HEK293 (cell line): ENCODE measurements at regions not wholly inside any gene's neighbourhood (a gene's known extent, or its start where the extent isn't known, plus 50 kb on each side); places are given as distances from the start of the nearest gene placed in this dataset.
A peak's percentile ranks its signal among the peaks of the same experiment; 100 is the strongest.

ENCODE experiments used
- CTCF ChIA-PET: fragments of 350-600 bp; formaldehyde crosslinking; extraction: SDS; loops from one replicate; lab custom pipeline; 2021; ENCODE audit warnings: antibody characterized with exemption; lab: Yijun Ruan, JAX
- POLR2A ChIA-PET: fragments of 300-600 bp; formaldehyde crosslinking; extraction: SDS; loops from one replicate; lab custom pipeline; 2020; ENCODE audit warnings: antibody characterized with exemption, inconsistent platforms; lab: Yijun Ruan, JAX
- H3K27ac ChIP-seq: fragments of 200-500 bp; sonication (Bioruptor generic); 2 replicates; pipeline ENCODE4 v1.5.1; 2014; ENCODE audit warnings: low read depth, low read length, control low read depth, inconsistent platforms; ENCODE audit errors: extremely low read depth
- H3K36me3 ChIP-seq, 2 experiments: fragments of 200-500 bp in 1 of 2; sonication (Bioruptor generic) in 1 of 2; 1 replicate in 1 of 2; 2 replicates in 1 of 2; pipeline ENCODE4 v1.5.1; 2014 to 2017; ENCODE audit warnings: inconsistent platforms in 2 of 2, low read length in 2 of 2; ENCODE audit not compliant: control insufficient read depth in 2 of 2, insufficient read depth in 1 of 2
- H3K4me1 ChIP-seq: fragments of 200-500 bp; sonication (Bioruptor generic); 2 replicates; pipeline ENCODE4 v1.5.1; 2014; ENCODE audit warnings: mild to moderate bottlenecking, low read length, inconsistent platforms; ENCODE audit not compliant: control insufficient read depth, insufficient read depth
- H3K4me3 ChIP-seq: 2 replicates; pipeline ENCODE4 v1.5.1; 2011; ENCODE audit warnings: low read depth, mild to moderate bottlenecking, control low read depth, low read length, moderate library complexity
- H3K9me3 ChIP-seq: fragments of 200-500 bp; sonication (Bioruptor generic); 2 replicates; pipeline ENCODE4 v1.5.1; 2014; ENCODE audit warnings: low read depth, low read length, inconsistent platforms; ENCODE audit not compliant: control insufficient read depth, insufficient read depth
- ATF2 ChIP-seq: fragments of 450-650 bp; formaldehyde crosslinking; IDR thresholded peaks from 2 replicates; pipeline ENCODE4 v1.5.1; 2016; ENCODE audit warnings: missing biosample characterization, missing genetic modification characterization, low read depth
- PATZ1 ChIP-seq: fragments of 450-650 bp; formaldehyde crosslinking; IDR thresholded peaks from 2 replicates; pipeline ENCODE4 v1.5.1; 2016; ENCODE audit warnings: missing biosample characterization, missing genetic modification characterization
- PRDM6 ChIP-seq: fragments of 450-650 bp; formaldehyde crosslinking; IDR thresholded peaks from 2 replicates; pipeline ENCODE4 v1.5.1; 2017; ENCODE audit warnings: missing biosample characterization, missing genetic modification characterization
- SCRT1 ChIP-seq: fragments of 450-650 bp; formaldehyde crosslinking; IDR thresholded peaks from 2 replicates; pipeline ENCODE4 v1.5.1; 2016; ENCODE audit warnings: missing biosample characterization, missing genetic modification characterization, borderline replicate concordance
- TSHZ1 ChIP-seq: fragments of 450-650 bp; formaldehyde crosslinking; IDR thresholded peaks from 2 replicates; pipeline ENCODE4 v1.5.1; 2016; ENCODE audit warnings: missing biosample characterization, missing genetic modification characterization, borderline replicate concordance
- YY1 ChIP-seq: fragments of 450-650 bp; formaldehyde crosslinking; IDR thresholded peaks from 2 replicates; pipeline ENCODE4 v1.5.1; 2018; ENCODE audit warnings: missing biosample characterization, missing genetic modification characterization
- ZBTB21 ChIP-seq: fragments of 450-650 bp; formaldehyde crosslinking; IDR thresholded peaks from 2 replicates; pipeline ENCODE4 v1.5.1; 2017; ENCODE audit warnings: missing biosample characterization, missing genetic modification characterization
- ZNF114 ChIP-seq: fragments of 450-650 bp; formaldehyde crosslinking; IDR thresholded peaks from 2 replicates; pipeline ENCODE4 v1.5.0; 2017; ENCODE audit warnings: missing biosample characterization, missing genetic modification characterization
- ZNF133 ChIP-seq: fragments of 450-650 bp; formaldehyde crosslinking; IDR thresholded peaks from 2 replicates; pipeline ENCODE4 v1.5.1; 2016; ENCODE audit warnings: missing biosample characterization, missing genetic modification characterization
- ZNF146 ChIP-seq: fragments of 450-650 bp; formaldehyde crosslinking; IDR thresholded peaks from 2 replicates; pipeline ENCODE4 v1.5.1; 2016; ENCODE audit warnings: missing biosample characterization, missing genetic modification characterization
- ZNF155 ChIP-seq: fragments of 450-650 bp; formaldehyde crosslinking; IDR thresholded peaks from 2 replicates; pipeline ENCODE4 v1.5.1; 2016; ENCODE audit warnings: missing biosample characterization, missing genetic modification characterization
- ZNF223 ChIP-seq: fragments of 450-650 bp; formaldehyde crosslinking; IDR thresholded peaks from 2 replicates; pipeline ENCODE4 v1.5.1; 2016; ENCODE audit warnings: missing biosample characterization, missing genetic modification characterization
- ZNF266 ChIP-seq: fragments of 450-650 bp; formaldehyde crosslinking; IDR thresholded peaks from 2 replicates; pipeline ENCODE4 v1.5.1; 2016; ENCODE audit warnings: missing biosample characterization, missing genetic modification characterization, low read depth
- ZNF391 ChIP-seq: fragments of 450-650 bp; formaldehyde crosslinking; IDR thresholded peaks from 2 replicates; pipeline ENCODE4 v1.5.1; 2016; ENCODE audit warnings: low read depth, missing biosample characterization, missing genetic modification characterization, borderline replicate concordance
- ZNF394 ChIP-seq: fragments of 450-650 bp; formaldehyde crosslinking; IDR thresholded peaks from 2 replicates; pipeline ENCODE4 v1.5.1; 2016; ENCODE audit warnings: missing biosample characterization, missing genetic modification characterization, mild to moderate bottlenecking, moderate library complexity, borderline replicate concordance
- ZNF48 ChIP-seq: fragments of 450-650 bp; formaldehyde crosslinking; IDR thresholded peaks from 2 replicates; pipeline ENCODE4 v1.5.1; 2016; ENCODE audit warnings: missing biosample characterization, missing genetic modification characterization
- ZNF544 ChIP-seq: fragments of 450-650 bp; formaldehyde crosslinking; IDR thresholded peaks from 2 replicates; pipeline ENCODE4 v1.5.0; 2017; ENCODE audit warnings: missing biosample characterization, missing genetic modification characterization
- ZNF768 ChIP-seq: fragments of 450-650 bp; formaldehyde crosslinking; IDR thresholded peaks from 2 replicates; pipeline ENCODE4 v1.5.1; 2018; ENCODE audit warnings: missing biosample characterization, mild to moderate bottlenecking, missing genetic modification characterization
- ZSCAN4 ChIP-seq: fragments of 450-650 bp; formaldehyde crosslinking; IDR thresholded peaks from 2 replicates; pipeline ENCODE4 v1.5.1; 2017; ENCODE audit warnings: missing biosample characterization, missing genetic modification characterization

GRCh38 chr7:25486656-25487055, 258.4 kb upstream of the NPVF start:
- H3K4me3 ChIP-seq: no peak overlapping the region
- no peaks in the 10 kb centered on the region for H3K9me3 ChIP-seq
- no peak for TF ChIP-seq ZNF394 (tag by site-specific recombination)
- no peak for TF ChIP-seq ZNF133 (tag by site-specific recombination)
- TF ChIP-seq ZSCAN4 (tag by site-specific recombination): no peak
- TF ChIP-seq ZNF155 (tag by site-specific recombination): no peak
- TF ChIP-seq TSHZ1: no peak
- TF ChIP-seq YY1 (tag by site-specific recombination): no peak
- TF ChIP-seq SCRT1 (tag by site-specific recombination): no peak
- no peak for TF ChIP-seq ZBTB21 (tag by site-specific recombination)
- TF ChIP-seq ZNF544: no peak
- no peak for TF ChIP-seq ZNF114 (tag by site-specific recombination)
- no peak for TF ChIP-seq ZNF266 (tag by site-specific recombination)
- TF ChIP-seq ZNF391 (tag by site-specific recombination): no peak
- no peak for TF ChIP-seq ZNF768 (tag by site-specific recombination)
- no peak overlapping the region for H3K27ac ChIP-seq
- no peaks in the 10 kb centered on the region for H3K4me1 ChIP-seq
- CTCF ChIA-PET: interaction anchor here (0.6 to 0.7 kb wide), 2 partner anchors 11 to 81 kb away, joined by 3 read pairs; no protein-coding TSS in a partner anchor
- POLR2A ChIA-PET: no interaction called here
- no peaks in the 10 kb centered on the region for H3K36me3 ChIP-seq

- Histone ChIP-seq H3K4me1 (no peaks in the 10 kb centered on the region), H3K36me3 (no peaks in the 10 kb centered on the region), H3K27ac (no peak overlapping the region), H3K4me3 (no peak overlapping the region), H3K9me3 (no peaks in the 10 kb centered on the region)
- TF ChIP-seq ATF2 (tag by site-specific recombination) (peak; percentile 83), ZNF146 (tag by site-specific recombination) (no peak)
- ChIA-PET CTCF (interaction anchor here (0.8 kb wide), 1 partner anchor 142 kb away, joined by 3 read pairs; no protein-coding TSS in a partner anchor), POLR2A (no interaction called here)
These were observed 265.6 kb upstream of the NPVF start for GRCh38 chr7:25493805-25494366.

GRCh38 chr7:25494896-25495295, 266.6 kb upstream of the NPVF start:
- no peaks in the 10 kb centered on the region for H3K36me3 ChIP-seq
- POLR2A ChIA-PET: no interaction called here
- H3K4me1 ChIP-seq: no peaks in the 10 kb centered on the region
- H3K27ac ChIP-seq: no peak overlapping the region
- H3K4me3 ChIP-seq: no peak overlapping the region
- CTCF ChIA-PET: no interaction called here
- no peaks in the 10 kb centered on the region for H3K9me3 ChIP-seq
- TF ChIP-seq ZNF48 (tag by site-specific recombination) (no peak), ZNF223 (no peak), PRDM6 (tag by site-specific recombination) (no peak), PATZ1 (tag by site-specific recombination) (no peak)
